Panc1 (cell line): ENCODE measurements at regions not wholly inside any gene's neighbourhood (a gene's known extent, or its start where the extent isn't known, plus 50 kb on each side); places are given as distances from the start of the nearest gene placed in this dataset.

ENCODE experiments used
- ATAC-seq: fragments of 200-7000 bp; cut with Tn5 transposase; 2 replicates; pipeline ENCODE4 v1.9.1; 2020; ENCODE audit warnings: mild to moderate bottlenecking, moderate library complexity
- BruUV-seq: library from RNA; stranded (reverse); fragments of 400-500 nt; replicated peaks from 2 replicates; lab custom pipeline; 2021; lab: Mats Ljungman, UMichigan
- CTCF ChIA-PET: fragments of 300-600 bp; sonication (Branson Sonifier 250); formaldehyde crosslinking; loops from one replicate; lab custom pipeline; 2022; ENCODE audit warnings: antibody characterized with exemption; lab: Charles Lee
- POLR2A ChIA-PET: fragments of 300-600 bp; sonication (Branson Sonifier 250); formaldehyde crosslinking; loops from one replicate; lab custom pipeline; 2022; ENCODE audit warnings: antibody characterized with exemption; lab: Charles Lee
- DNase-seq: peaks from one replicate; pipeline ENCODE4 v3.0.0-alpha.2; 2010; ENCODE audit warnings: low read depth, low spot score
- H3K27ac ChIP-seq: 2 replicates; pipeline ENCODE4 v1.5.1; 2011; ENCODE audit warnings: mild to moderate bottlenecking, low read length, inconsistent platforms
- H3K27me3 ChIP-seq: fragments of 200-500 bp; sonication (Bioruptor generic); 2 replicates; pipeline ENCODE4 v1.6.0; 2014; ENCODE audit warnings: low read length, inconsistent platforms; ENCODE audit not compliant: control insufficient read depth, insufficient read depth
- H3K36me3 ChIP-seq: fragments of 200-500 bp; sonication (Bioruptor generic); 2 replicates; pipeline ENCODE4 v1.5.1; 2014; ENCODE audit warnings: inconsistent platforms, mild to moderate bottlenecking, low read length, moderate library complexity; ENCODE audit not compliant: control insufficient read depth, insufficient read depth
- H3K4me1 ChIP-seq: 2 replicates; pipeline ENCODE4 v1.5.1; 2011; ENCODE audit warnings: inconsistent platforms, mild to moderate bottlenecking, low read length, moderate library complexity; ENCODE audit not compliant: control insufficient read depth, insufficient read depth
- H3K4me3 ChIP-seq, 2 experiments: 2 replicates each; pipeline ENCODE4 v1.5.1; 2011 to 2012; ENCODE audit warnings: low read depth in 2 of 2, low read length in 2 of 2, mild to moderate bottlenecking in 2 of 2, inconsistent platforms in 1 of 2, moderate library complexity in 1 of 2
- H3K9me3 ChIP-seq: fragments of 200-500 bp; sonication (Bioruptor generic); 2 replicates; pipeline ENCODE4 v1.5.1; 2014; ENCODE audit warnings: low read depth, mild to moderate bottlenecking, inconsistent platforms, low read length, moderate library complexity; ENCODE audit not compliant: control insufficient read depth, insufficient read depth
- POLR2AphosphoS5 ChIP-seq: IDR thresholded peaks from 2 replicates; pipeline ENCODE4 v1.6.1; 2012; ENCODE audit warnings: mild to moderate bottlenecking, low read depth, low read length, moderate library complexity
- SIN3A ChIP-seq: IDR thresholded peaks from 2 replicates; pipeline ENCODE4 v1.6.1; 2012; ENCODE audit warnings: low read depth, mild to moderate bottlenecking, low read length, moderate library complexity, borderline replicate concordance; ENCODE audit not compliant: insufficient read depth
- TCF7L2 ChIP-seq: IDR thresholded peaks from 2 replicates; pipeline ENCODE4 v1.6.1; 2011; ENCODE audit warnings: mild to moderate bottlenecking, low read depth, low read length, inconsistent platforms
- in situ Hi-C: cut with HindIII; loops from 2 replicates; pipeline ENCODE4 v1.10.0; 2016; ENCODE audit warnings: low sequenced_read_pairs, low pct_unique_long_range_greater_than_20kb
- intact Hi-C: fragments of 100-400 bp; cut with micrococcal nuclease; formaldehyde crosslinking; loops from one replicate; pipeline ENCODE4 v1.10.0; 2022; ENCODE audit not compliant: unreplicated experiment
- TF ChIP-seq, protein P1 (sequence below), 2 experiments: IDR thresholded peaks; 2 replicates each; pipeline ENCODE4 v1.6.1; 2011 to 2012; ENCODE audit warnings: low read depth in 2 of 2, control low read depth in 1 of 2, low read length in 1 of 2, mild to moderate bottlenecking in 1 of 2, moderate library complexity in 1 of 2; ENCODE audit not compliant: insufficient read depth in 1 of 2
- TF ChIP-seq, protein P2 (sequence below): fragments of 450-650 bp; IDR thresholded peaks from 2 replicates; pipeline ENCODE4 v1.5.1; 2017; ENCODE audit warnings: mild to moderate bottlenecking

DNA sequence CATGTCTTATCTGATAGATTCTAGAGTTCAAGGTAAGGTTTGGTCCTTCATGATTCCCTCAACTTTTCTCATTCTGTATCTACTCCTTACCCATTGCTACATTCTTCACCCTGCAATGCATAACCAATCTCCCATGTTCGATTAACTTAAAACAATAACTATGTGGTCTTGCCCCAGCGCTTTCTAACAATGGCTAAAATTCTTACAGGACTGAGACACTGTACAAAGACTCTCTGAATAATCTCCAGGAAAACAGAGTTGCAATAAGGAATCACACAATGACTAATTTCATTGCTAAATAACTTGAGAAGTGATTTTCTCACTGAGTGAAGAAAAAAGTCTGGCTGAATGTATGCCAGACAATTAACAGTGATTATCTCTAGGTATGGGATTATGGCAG is 69.6 kb upstream of the FAM174B start:
- ATAC-seq, result no peak
- Histone ChIP-seq H3K27ac (no peak overlapping the region), H3K36me3 (no peaks in the 10 kb centered on the region), H3K4me1 (no peaks in the 10 kb centered on the region), H3K9me3 (no peaks in the 10 kb centered on the region), H3K27me3 (no peaks in the 10 kb centered on the region), H3K4me3 (no peak overlapping the region)
- ChIA-PET CTCF (no interaction called here), POLR2A (no interaction called here)
- no peak for DNase-seq
- no peak for TF ChIP-seq SIN3A
- TF ChIP-seq TCF7L2, result no peak
- TF ChIP-seq, protein P1, sequence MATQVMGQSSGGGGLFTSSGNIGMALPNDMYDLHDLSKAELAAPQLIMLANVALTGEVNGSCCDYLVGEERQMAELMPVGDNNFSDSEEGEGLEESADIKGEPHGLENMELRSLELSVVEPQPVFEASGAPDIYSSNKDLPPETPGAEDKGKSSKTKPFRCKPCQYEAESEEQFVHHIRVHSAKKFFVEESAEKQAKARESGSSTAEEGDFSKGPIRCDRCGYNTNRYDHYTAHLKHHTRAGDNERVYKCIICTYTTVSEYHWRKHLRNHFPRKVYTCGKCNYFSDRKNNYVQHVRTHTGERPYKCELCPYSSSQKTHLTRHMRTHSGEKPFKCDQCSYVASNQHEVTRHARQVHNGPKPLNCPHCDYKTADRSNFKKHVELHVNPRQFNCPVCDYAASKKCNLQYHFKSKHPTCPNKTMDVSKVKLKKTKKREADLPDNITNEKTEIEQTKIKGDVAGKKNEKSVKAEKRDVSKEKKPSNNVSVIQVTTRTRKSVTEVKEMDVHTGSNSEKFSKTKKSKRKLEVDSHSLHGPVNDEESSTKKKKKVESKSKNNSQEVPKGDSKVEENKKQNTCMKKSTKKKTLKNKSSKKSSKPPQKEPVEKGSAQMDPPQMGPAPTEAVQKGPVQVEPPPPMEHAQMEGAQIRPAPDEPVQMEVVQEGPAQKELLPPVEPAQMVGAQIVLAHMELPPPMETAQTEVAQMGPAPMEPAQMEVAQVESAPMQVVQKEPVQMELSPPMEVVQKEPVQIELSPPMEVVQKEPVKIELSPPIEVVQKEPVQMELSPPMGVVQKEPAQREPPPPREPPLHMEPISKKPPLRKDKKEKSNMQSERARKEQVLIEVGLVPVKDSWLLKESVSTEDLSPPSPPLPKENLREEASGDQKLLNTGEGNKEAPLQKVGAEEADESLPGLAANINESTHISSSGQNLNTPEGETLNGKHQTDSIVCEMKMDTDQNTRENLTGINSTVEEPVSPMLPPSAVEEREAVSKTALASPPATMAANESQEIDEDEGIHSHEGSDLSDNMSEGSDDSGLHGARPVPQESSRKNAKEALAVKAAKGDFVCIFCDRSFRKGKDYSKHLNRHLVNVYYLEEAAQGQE (IDR thresholded peaks at IDR 0.05; ENCODE audit: insufficient read depth in 1 of 2, low read depth in 2 of 2, low read length in 1 of 2), result no peak
- TF ChIP-seq POLR2AphosphoS5, result no peak
- TF ChIP-seq, protein P2, sequence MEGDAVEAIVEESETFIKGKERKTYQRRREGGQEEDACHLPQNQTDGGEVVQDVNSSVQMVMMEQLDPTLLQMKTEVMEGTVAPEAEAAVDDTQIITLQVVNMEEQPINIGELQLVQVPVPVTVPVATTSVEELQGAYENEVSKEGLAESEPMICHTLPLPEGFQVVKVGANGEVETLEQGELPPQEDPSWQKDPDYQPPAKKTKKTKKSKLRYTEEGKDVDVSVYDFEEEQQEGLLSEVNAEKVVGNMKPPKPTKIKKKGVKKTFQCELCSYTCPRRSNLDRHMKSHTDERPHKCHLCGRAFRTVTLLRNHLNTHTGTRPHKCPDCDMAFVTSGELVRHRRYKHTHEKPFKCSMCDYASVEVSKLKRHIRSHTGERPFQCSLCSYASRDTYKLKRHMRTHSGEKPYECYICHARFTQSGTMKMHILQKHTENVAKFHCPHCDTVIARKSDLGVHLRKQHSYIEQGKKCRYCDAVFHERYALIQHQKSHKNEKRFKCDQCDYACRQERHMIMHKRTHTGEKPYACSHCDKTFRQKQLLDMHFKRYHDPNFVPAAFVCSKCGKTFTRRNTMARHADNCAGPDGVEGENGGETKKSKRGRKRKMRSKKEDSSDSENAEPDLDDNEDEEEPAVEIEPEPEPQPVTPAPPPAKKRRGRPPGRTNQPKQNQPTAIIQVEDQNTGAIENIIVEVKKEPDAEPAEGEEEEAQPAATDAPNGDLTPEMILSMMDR, result no peak
- intact Hi-C loops (no loop called here), in situ Hi-C loops (no loop called here)
- no TSS peak for BruUV-seq

- ChIA-PET POLR2A (no interaction called here), CTCF (no interaction called here)
- no peaks in the 10 kb centered on the region for H3K9me3 ChIP-seq
- H3K4me1 ChIP-seq, result no peaks in the 10 kb centered on the region
- H3K27ac ChIP-seq, result no peak overlapping the region
- DNase-seq (no peak), ATAC-seq (no peak)
- intact Hi-C loops, result no loop called here
- H3K36me3 ChIP-seq, result no peaks in the 10 kb centered on the region
- no TSS peak for BruUV-seq
- no peak for TF ChIP-seq SIN3A
- no peak for TF ChIP-seq POLR2AphosphoS5
- no peak for TF ChIP-seq TCF7L2
- TF ChIP-seq, protein P1 (IDR thresholded peaks at IDR 0.05; ENCODE audit: insufficient read depth in 1 of 2, low read depth in 2 of 2, low read length in 1 of 2), result no peak
- TF ChIP-seq, protein P2, result no peak
- in situ Hi-C loops, result no loop called here
- no peaks in the 10 kb centered on the region for H3K27me3 ChIP-seq
- H3K4me3 ChIP-seq, result no peak overlapping the region
Observed at GRCh38 chr15:92728266-92728665, 72.7 kb upstream of the FAM174B start.
